ENCODE measurements at regions not wholly inside any gene's neighbourhood (a gene's known extent, or its start where the extent isn't known, plus 50 kb on each side); places are given as distances from the start of the nearest gene placed in this dataset.

DNA sequence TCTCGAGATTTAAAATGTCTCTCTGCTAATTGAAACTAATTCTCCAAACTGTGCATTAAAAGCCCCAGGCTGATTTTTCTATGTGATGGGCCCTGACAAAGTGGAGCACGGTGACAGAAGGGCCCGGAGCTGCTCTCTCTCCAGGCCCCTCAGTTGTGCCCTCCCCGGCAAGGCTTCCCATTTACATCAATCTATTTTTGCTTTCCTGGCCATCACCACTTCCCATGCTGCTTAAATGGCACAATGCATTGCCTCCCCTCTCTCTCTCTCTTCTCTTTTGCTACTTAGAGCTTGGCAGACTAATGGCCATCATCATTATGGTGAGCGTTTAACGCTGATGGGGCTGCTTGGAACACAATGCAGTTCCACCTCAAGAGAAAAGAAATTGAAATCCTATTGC, 270.7 kb upstream of the DIO3 start (continued):
- TF ChIP-seq EZH2 (IDR thresholded peaks at IDR 0.05; ENCODE audit: low read depth, unreplicated experiment), result no peak
- no peak for TF ChIP-seq ZNF331 (CRISPR knock-in tag; IDR thresholded peaks at IDR 0.05; ENCODE audit: low read depth)
- TF ChIP-seq NANOG (IDR thresholded peaks at IDR 0.05; ENCODE audit: borderline replicate concordance), result no peak
- TF ChIP-seq ZNF114 (CRISPR knock-in tag; IDR thresholded peaks at IDR 0.05), result no peak
- TF ChIP-seq STAT1 (IDR thresholded peaks at IDR 0.05; ENCODE audit: unreplicated experiment), result no peak
- TF ChIP-seq, protein P1, sequence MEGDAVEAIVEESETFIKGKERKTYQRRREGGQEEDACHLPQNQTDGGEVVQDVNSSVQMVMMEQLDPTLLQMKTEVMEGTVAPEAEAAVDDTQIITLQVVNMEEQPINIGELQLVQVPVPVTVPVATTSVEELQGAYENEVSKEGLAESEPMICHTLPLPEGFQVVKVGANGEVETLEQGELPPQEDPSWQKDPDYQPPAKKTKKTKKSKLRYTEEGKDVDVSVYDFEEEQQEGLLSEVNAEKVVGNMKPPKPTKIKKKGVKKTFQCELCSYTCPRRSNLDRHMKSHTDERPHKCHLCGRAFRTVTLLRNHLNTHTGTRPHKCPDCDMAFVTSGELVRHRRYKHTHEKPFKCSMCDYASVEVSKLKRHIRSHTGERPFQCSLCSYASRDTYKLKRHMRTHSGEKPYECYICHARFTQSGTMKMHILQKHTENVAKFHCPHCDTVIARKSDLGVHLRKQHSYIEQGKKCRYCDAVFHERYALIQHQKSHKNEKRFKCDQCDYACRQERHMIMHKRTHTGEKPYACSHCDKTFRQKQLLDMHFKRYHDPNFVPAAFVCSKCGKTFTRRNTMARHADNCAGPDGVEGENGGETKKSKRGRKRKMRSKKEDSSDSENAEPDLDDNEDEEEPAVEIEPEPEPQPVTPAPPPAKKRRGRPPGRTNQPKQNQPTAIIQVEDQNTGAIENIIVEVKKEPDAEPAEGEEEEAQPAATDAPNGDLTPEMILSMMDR (conservative IDR thresholded peaks at IDR 0.05; ENCODE audit: low read depth in 2 of 2), result no peak
- TF ChIP-seq, protein P2, sequence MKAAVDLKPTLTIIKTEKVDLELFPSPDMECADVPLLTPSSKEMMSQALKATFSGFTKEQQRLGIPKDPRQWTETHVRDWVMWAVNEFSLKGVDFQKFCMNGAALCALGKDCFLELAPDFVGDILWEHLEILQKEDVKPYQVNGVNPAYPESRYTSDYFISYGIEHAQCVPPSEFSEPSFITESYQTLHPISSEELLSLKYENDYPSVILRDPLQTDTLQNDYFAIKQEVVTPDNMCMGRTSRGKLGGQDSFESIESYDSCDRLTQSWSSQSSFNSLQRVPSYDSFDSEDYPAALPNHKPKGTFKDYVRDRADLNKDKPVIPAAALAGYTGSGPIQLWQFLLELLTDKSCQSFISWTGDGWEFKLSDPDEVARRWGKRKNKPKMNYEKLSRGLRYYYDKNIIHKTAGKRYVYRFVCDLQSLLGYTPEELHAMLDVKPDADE (IDR thresholded peaks at IDR 0.05), result no peak

DNA sequence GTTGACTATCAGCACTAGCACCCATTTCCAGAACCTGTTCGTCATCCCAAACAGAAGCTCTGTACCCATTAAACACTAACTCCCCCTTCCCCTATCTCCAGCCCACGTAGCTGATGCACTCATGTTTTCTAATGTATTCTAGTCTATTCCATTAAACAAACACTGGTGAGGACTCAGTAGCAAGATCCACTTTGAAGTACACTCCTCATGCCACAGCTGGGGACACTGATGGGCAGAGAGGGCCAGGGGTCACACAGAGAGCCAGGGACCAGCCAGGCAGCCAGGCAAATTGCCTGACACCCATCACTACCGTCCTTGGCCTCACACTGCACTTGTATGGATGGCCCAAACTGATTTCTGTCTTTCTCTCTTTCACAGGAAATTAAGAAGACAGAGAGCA, 269.9 kb upstream of the DIO3 start:
- Histone ChIP-seq H3K4me1 (ENCODE audit: insufficient read depth) (peaks cover 34% of the 10 kb centered on the region), H3K4me2 (no peak overlapping the region), H2AFZ (no peak overlapping the region), H3K79me2 (replicated peaks; ENCODE audit: insufficient read depth) (no peaks in the 10 kb centered on the region), H3K36me3 (ENCODE audit: insufficient read depth) (no peaks in the 10 kb centered on the region), H4K20me1 (replicated peaks; ENCODE audit: insufficient read depth) (no peaks in the 10 kb centered on the region), H3F3A (replicated peaks; ENCODE audit: low read depth) (no peaks in the 10 kb centered on the region), H3K9me2 (ENCODE audit: insufficient read depth) (no peaks in the 10 kb centered on the region), H3K4me3 (no peak overlapping the region), H3K27ac (ENCODE audit: low read depth) (no peak overlapping the region), H3K27me3 (ENCODE audit: insufficient read depth) (no peaks in the 10 kb centered on the region)
- DNase-seq (ENCODE audit: low spot score) (no peak), ATAC-seq (no peak)
- H3K36me3 Mint-ChIP-seq (ENCODE audit: low read depth), result peaks cover 23% of the 10 kb centered on the region
- H3K4me1 Mint-ChIP-seq, result peaks cover 35% of the 10 kb centered on the region
- TF ChIP-seq CREB1 (CRISPR knock-in tag; IDR thresholded peaks at IDR 0.05; ENCODE audit: low read depth) (no peak), STAT1 (IDR thresholded peaks at IDR 0.05; ENCODE audit: unreplicated experiment) (no peak), ZNF331 (CRISPR knock-in tag; IDR thresholded peaks at IDR 0.05; ENCODE audit: low read depth) (no peak), EZH2phosphoT487 (IDR thresholded peaks at IDR 0.05; ENCODE audit: unreplicated experiment) (no peak), POLR2AphosphoS5 (IDR thresholded peaks at IDR 0.05; ENCODE audit: low read depth) (no peak), NANOG (IDR thresholded peaks at IDR 0.05; ENCODE audit: borderline replicate concordance) (no peak), JUNB (IDR thresholded peaks at IDR 0.05; ENCODE audit: unreplicated experiment) (no peak), ZNF114 (CRISPR knock-in tag; IDR thresholded peaks at IDR 0.05) (no peak)
- TF ChIP-seq, protein P2 (IDR thresholded peaks at IDR 0.05), result no peak
- TF ChIP-seq, protein P3, sequence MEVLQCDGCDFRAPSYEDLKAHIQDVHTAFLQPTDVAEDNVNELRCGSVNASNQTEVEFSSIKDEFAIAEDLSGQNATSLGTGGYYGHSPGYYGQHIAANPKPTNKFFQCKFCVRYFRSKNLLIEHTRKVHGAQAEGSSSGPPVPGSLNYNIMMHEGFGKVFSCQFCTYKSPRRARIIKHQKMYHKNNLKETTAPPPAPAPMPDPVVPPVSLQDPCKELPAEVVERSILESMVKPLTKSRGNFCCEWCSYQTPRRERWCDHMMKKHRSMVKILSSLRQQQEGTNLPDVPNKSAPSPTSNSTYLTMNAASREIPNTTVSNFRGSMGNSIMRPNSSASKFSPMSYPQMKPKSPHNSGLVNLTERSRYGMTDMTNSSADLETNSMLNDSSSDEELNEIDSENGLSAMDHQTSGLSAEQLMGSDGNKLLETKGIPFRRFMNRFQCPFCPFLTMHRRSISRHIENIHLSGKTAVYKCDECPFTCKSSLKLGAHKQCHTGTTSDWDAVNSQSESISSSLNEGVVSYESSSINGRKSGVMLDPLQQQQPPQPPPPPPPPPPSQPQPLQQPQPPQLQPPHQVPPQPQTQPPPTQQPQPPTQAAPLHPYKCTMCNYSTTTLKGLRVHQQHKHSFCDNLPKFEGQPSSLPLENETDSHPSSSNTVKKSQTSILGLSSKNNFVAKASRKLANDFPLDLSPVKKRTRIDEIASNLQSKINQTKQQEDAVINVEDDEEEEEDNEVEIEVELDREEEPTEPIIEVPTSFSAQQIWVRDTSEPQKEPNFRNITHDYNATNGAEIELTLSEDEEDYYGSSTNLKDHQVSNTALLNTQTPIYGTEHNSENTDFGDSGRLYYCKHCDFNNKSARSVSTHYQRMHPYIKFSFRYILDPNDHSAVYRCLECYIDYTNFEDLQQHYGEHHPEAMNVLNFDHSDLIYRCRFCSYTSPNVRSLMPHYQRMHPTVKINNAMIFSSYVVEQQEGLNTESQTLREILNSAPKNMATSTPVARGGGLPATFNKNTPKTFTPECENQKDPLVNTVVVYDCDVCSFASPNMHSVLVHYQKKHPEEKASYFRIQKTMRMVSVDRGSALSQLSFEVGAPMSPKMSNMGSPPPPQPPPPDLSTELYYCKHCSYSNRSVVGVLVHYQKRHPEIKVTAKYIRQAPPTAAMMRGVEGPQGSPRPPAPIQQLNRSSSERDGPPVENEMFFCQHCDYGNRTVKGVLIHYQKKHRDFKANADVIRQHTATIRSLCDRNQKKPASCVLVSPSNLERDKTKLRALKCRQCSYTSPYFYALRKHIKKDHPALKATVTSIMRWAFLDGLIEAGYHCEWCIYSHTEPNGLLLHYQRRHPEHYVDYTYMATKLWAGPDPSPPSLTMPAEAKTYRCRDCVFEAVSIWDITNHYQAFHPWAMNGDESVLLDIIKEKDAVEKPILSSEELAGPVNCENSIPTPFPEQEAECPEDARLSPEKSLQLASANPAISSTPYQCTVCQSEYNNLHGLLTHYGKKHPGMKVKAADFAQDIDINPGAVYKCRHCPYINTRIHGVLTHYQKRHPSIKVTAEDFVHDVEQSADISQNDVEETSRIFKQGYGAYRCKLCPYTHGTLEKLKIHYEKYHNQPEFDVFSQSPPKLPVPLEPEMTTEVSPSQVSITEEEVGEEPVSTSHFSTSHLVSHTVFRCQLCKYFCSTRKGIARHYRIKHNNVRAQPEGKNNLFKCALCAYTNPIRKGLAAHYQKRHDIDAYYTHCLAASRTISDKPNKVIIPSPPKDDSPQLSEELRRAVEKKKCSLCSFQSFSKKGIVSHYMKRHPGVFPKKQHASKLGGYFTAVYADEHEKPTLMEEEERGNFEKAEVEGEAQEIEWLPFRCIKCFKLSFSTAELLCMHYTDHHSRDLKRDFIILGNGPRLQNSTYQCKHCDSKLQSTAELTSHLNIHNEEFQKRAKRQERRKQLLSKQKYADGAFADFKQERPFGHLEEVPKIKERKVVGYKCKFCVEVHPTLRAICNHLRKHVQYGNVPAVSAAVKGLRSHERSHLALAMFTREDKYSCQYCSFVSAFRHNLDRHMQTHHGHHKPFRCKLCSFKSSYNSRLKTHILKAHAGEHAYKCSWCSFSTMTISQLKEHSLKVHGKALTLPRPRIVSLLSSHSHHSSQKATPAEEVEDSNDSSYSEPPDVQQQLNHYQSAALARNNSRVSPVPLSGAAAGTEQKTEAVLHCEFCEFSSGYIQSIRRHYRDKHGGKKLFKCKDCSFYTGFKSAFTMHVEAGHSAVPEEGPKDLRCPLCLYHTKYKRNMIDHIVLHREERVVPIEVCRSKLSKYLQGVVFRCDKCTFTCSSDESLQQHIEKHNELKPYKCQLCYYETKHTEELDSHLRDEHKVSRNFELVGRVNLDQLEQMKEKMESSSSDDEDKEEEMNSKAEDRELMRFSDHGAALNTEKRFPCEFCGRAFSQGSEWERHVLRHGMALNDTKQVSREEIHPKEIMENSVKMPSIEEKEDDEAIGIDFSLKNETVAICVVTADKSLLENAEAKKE (CRISPR knock-in tag; IDR thresholded peaks at IDR 0.05), result no peak
- TF ChIP-seq, protein P1 (conservative IDR thresholded peaks at IDR 0.05; ENCODE audit: low read depth in 2 of 2), result no peak
- no peak overlapping the region for H3K4me3 Mint-ChIP-seq
- peaks cover 8% of the 10 kb centered on the region for H3K27me3 Mint-ChIP-seq (ENCODE audit: insufficient read depth, low read depth, poor library complexity)
- no peak overlapping the region for H3K27ac Mint-ChIP-seq
- peaks cover 23% of the 10 kb centered on the region for H3K9me3 Mint-ChIP-seq
